Thyroid gland (tissue), 4 donors: ENCODE measurements at regions not wholly inside any gene's neighbourhood (a gene's known extent, or its start where the extent isn't known, plus 50 kb on each side); places are given as distances from the start of the nearest gene placed in this dataset.
A peak's percentile ranks its signal among the peaks of the same experiment; 100 is the strongest.

Source experiments
- DNase-seq, 2 donors: peaks; one replicate each; pipeline ENCODE4 v3.0.0-alpha.2; 2019
- H3K27ac ChIP-seq, 3 donors: fragments of 200-600 bp; sonication (generic); 1 replicate in 2 of 3; 2 replicates in 1 of 3; pipeline ENCODE4 v1.5.1; 2016 to 2019; ENCODE audit warnings: mild to moderate bottlenecking in 1 of 3, moderate library complexity in 1 of 3
- H3K27me3 ChIP-seq: fragments of 200-600 bp; sonication (generic); one replicate; pipeline ENCODE4 v1.5.1; 2019
- H3K36me3 ChIP-seq, 2 donors: fragments of 200-600 bp; sonication (generic); one replicate each; pipeline ENCODE4 v1.5.1; 2016 to 2019
- H3K4me1 ChIP-seq, 2 donors: fragments of 200-600 bp; sonication (generic); one replicate each; pipeline ENCODE4 v1.5.1; 2017 to 2019
- H3K4me3 ChIP-seq, 3 donors: fragments of 200-600 bp; sonication (generic); replicated peaks in 1 of 3; 1 replicate in 2 of 3; 2 replicates in 1 of 3; pipeline ENCODE4 v1.5.1; 2016; ENCODE audit warnings: mild to moderate bottlenecking in 1 of 3
- H3K9me3 ChIP-seq: fragments of 200-600 bp; sonication (generic); one replicate; pipeline ENCODE4 v1.5.1; 2017
- POLR2A ChIP-seq, 2 donors: fragments of 450-650 bp; IDR thresholded peaks; one replicate each; pipeline ENCODE4 v1.6.1; 2017; ENCODE audit warnings: antibody characterized with exemption in 2 of 2, mild to moderate bottlenecking in 2 of 2, moderate library complexity in 1 of 2
- WGBS, 2 donors: methylation state at CpG; one replicate each; pipeline ENCODE4 v1.1.5; 2017; 5-methylcytosine and 5-hydroxymethylcytosine counted together
- intact Hi-C: fragments of 100-400 bp; cut with DNase I; formaldehyde crosslinking; loops from one replicate; pipeline ENCODE4 v1.15.1; 2023
- TF ChIP-seq, protein P1 (sequence below), 6 experiments: fragments of 200-600 bp in 3 of 6; fragments of 450-650 bp in 3 of 6; sonication (generic) in 3 of 6; IDR thresholded peaks; one replicate each; pipeline ENCODE4 v1.5.1; 2016 to 2019; ENCODE audit warnings: antibody characterized with exemption in 6 of 6, mild to moderate bottlenecking in 2 of 6, inconsistent platforms in 1 of 6, moderate library complexity in 1 of 6

- H3K36me3 ChIP-seq, result no peaks in the 10 kb centered on the region
- DNase-seq, result peak; percentile 9
- TF ChIP-seq, protein P1, sequence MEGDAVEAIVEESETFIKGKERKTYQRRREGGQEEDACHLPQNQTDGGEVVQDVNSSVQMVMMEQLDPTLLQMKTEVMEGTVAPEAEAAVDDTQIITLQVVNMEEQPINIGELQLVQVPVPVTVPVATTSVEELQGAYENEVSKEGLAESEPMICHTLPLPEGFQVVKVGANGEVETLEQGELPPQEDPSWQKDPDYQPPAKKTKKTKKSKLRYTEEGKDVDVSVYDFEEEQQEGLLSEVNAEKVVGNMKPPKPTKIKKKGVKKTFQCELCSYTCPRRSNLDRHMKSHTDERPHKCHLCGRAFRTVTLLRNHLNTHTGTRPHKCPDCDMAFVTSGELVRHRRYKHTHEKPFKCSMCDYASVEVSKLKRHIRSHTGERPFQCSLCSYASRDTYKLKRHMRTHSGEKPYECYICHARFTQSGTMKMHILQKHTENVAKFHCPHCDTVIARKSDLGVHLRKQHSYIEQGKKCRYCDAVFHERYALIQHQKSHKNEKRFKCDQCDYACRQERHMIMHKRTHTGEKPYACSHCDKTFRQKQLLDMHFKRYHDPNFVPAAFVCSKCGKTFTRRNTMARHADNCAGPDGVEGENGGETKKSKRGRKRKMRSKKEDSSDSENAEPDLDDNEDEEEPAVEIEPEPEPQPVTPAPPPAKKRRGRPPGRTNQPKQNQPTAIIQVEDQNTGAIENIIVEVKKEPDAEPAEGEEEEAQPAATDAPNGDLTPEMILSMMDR (IDR thresholded peaks at IDR 0.05), result no peak
- TF ChIP-seq POLR2A (IDR thresholded peaks at IDR 0.05), result no peak
- H3K4me1 ChIP-seq, result peaks cover 10 to 27% of the 10 kb centered on the region in 2 donors
- H3K4me3 ChIP-seq, result no peak overlapping the region
- peak overlapping the region in 1 of 3 donors; percentile 22 for H3K27ac ChIP-seq
- intact Hi-C loops, result no loop called here
- 35 to 60% methylated on average over 3 of the region's 3 CpGs for WGBS, 2 donors
- no peaks in the 10 kb centered on the region for H3K9me3 ChIP-seq
- no peaks in the 10 kb centered on the region for H3K27me3 ChIP-seq
Measured at GRCh38 chr1:63124666-63125191, 197.6 kb upstream of the FOXD3 start.

- no peak for TF ChIP-seq POLR2A (IDR thresholded peaks at IDR 0.05)
- TF ChIP-seq, protein P1 (IDR thresholded peaks at IDR 0.05), result no peak
- Histone ChIP-seq H3K27me3 (no peaks in the 10 kb centered on the region), H3K36me3 (no peaks in the 10 kb centered on the region), H3K4me3 (no peak overlapping the region), H3K9me3 (no peaks in the 10 kb centered on the region), H3K27ac (peak overlapping the region; percentile 15 to 59 (median 28)), H3K4me1 (peaks cover 10 to 27% of the 10 kb centered on the region in 2 donors)
- intact Hi-C loops, result no loop called here
- WGBS, 2 donors, result 18 to 28% methylated on average over 3 of the region's 3 CpGs
- DNase-seq, result peak; percentile 69 to 72
Measured at GRCh38 chr1:63126104-63126503, 196.3 kb upstream of the FOXD3 start.

DNA sequence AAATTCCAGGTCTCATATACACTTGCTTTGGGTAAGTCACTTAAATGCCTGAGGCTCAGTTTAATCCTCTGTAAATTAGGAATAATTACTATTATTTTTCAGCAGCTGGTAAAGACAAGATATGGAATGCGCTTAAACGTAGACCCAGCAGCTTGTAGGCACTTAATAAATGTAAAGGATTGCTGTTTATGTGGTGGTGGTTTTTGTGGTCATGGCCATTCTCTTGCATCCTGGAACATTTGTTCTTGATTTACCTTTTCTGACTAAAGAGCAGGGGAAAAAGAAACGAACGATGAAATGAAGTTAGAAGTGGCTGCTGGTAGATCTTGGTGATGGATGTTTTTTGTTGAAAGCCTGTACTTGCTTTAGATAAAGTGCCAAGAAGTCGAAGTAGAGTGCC is 195.0 kb upstream of the FOXD3 start:
- DNase-seq, result no peak
- Histone ChIP-seq H3K4me1 (peaks cover 10 to 27% of the 10 kb centered on the region in 2 donors), H3K9me3 (no peaks in the 10 kb centered on the region), H3K27ac (no peak overlapping the region), H3K4me3 (no peak overlapping the region), H3K27me3 (no peaks in the 10 kb centered on the region), H3K36me3 (no peaks in the 10 kb centered on the region)
- 65 to 80% methylated on average over 5 of the region's 5 CpGs for WGBS, 2 donors
- intact Hi-C loops, result no loop called here
- TF ChIP-seq, protein P1 (IDR thresholded peaks at IDR 0.05), result no peak
- TF ChIP-seq POLR2A (IDR thresholded peaks at IDR 0.05), result no peak

GRCh38 chr1:63128556-63128955 is 193.8 kb upstream of the FOXD3 start:
- intact Hi-C loops, result no loop called here
- TF ChIP-seq POLR2A (IDR thresholded peaks at IDR 0.05), result no peak
- TF ChIP-seq, protein P1 (IDR thresholded peaks at IDR 0.05), result no peak
- 76 to 77% methylated on average over 4 of the region's 4 CpGs for WGBS, 2 donors

DNA sequence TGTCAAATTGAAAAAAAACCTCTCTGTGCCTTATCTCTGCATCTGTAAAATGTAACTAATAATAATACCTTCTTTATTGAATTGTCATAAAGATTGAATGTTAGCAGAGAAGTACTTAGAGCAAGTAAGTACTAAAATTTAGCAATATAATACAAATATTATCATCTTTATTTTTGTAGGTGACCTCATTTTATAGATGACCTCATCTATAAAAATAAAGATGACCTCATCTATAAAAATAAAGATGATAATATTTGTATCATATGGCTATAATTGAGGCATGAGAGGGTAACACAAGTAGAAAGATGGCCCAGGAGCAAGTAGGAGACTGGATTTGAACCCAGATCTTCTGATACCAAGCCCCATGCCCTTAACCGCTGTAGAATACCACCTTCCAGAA is 193.2 kb upstream of the FOXD3 start:
- H3K4me1 ChIP-seq, result peaks cover 10 to 27% of the 10 kb centered on the region in 2 donors

More at GRCh38 chr1:63128556-63128955, 193.8 kb upstream of the FOXD3 start:
- H3K9me3 ChIP-seq, result no peaks in the 10 kb centered on the region
- no peaks in the 10 kb centered on the region for H3K27me3 ChIP-seq
- DNase-seq, result no peak
- peaks cover 10 to 27% of the 10 kb centered on the region in 2 donors for H3K4me1 ChIP-seq
- H3K4me3 ChIP-seq, result no peak overlapping the region
- no peaks in the 10 kb centered on the region for H3K36me3 ChIP-seq
- H3K27ac ChIP-seq, result no peak overlapping the region

More for the DNA sequence above, 193.2 kb upstream of the FOXD3 start:
- TF ChIP-seq POLR2A (IDR thresholded peaks at IDR 0.05), result no peak
- TF ChIP-seq, protein P1 (IDR thresholded peaks at IDR 0.05), result no peak
- Histone ChIP-seq H3K27me3 (no peaks in the 10 kb centered on the region), H3K4me3 (no peak overlapping the region), H3K9me3 (no peaks in the 10 kb centered on the region), H3K36me3 (no peaks in the 10 kb centered on the region), H3K27ac (no peak overlapping the region)
- WGBS, 2 donors, result 97 to 98% methylated on average over 1 of the region's 1 CpG
- no peak for DNase-seq
- intact Hi-C loops, result no loop called here
